SK-N-SH treated with all-trans-retinoic acid at 6 μM for 48 hours (cell line): ENCODE measurements at regions not wholly inside any gene's neighbourhood (a gene's known extent, or its start where the extent isn't known, plus 50 kb on each side); places are given as distances from the start of the nearest gene placed in this dataset.

Experiments used
- ATAC-seq: fragments of 200-7000 bp; cut with Tn5 transposase; 3 replicates; pipeline ENCODE4 v1.9.1; 2020; ENCODE audit warnings: mild to moderate bottlenecking, moderate library complexity
- ARNTL ChIP-seq: fragments of 450-650 bp; formaldehyde crosslinking; IDR thresholded peaks from 2 replicates; pipeline ENCODE4 v1.5.0; 2020; ENCODE audit warnings: low read depth, mild to moderate bottlenecking, moderate library complexity, borderline replicate concordance
- BACH2 ChIP-seq: fragments of 250-450 bp; sonication (Bioruptor Pico); IDR thresholded peaks from 2 replicates; pipeline ENCODE4 v1.9.0; 2021; ENCODE audit warnings: mild to moderate bottlenecking, borderline replicate concordance
- CREB5 ChIP-seq: fragments of 250-450 bp; sonication (Bioruptor Pico); IDR thresholded peaks from 2 replicates; pipeline ENCODE4 v1.5.1; 2020; ENCODE audit warnings: low read depth, mild to moderate bottlenecking, moderate library complexity
- CSDC2 ChIP-seq: fragments of 250-450 bp; sonication (Bioruptor Pico); IDR thresholded peaks from 2 replicates; pipeline ENCODE4 v1.5.0; 2020; ENCODE audit warnings: mild to moderate bottlenecking, moderate library complexity
- CSRNP3 ChIP-seq: fragments of 250-450 bp; sonication (Bioruptor Pico); IDR thresholded peaks from 2 replicates; pipeline ENCODE4 v1.5.1; 2021; ENCODE audit warnings: mild to moderate bottlenecking, moderate library complexity
- GLIS3 ChIP-seq: fragments of 250-450 bp; sonication (Bioruptor Pico); IDR thresholded peaks from 2 replicates; pipeline ENCODE4 v1.5.0; 2020; ENCODE audit warnings: mild to moderate bottlenecking, moderate library complexity
- ISL1 ChIP-seq: fragments of 250-450 bp; sonication (Bioruptor Pico); IDR thresholded peaks from 2 replicates; pipeline ENCODE4 v2.1.2; 2022; ENCODE audit warnings: mild to moderate bottlenecking, moderate library complexity
- OSR1 ChIP-seq: fragments of 250-450 bp; sonication (Bioruptor Pico); IDR thresholded peaks from 2 replicates; pipeline ENCODE4 v1.8.0; 2022; ENCODE audit warnings: moderate library complexity, mild to moderate bottlenecking, inconsistent platforms
- POU6F1 ChIP-seq: fragments of 250-450 bp; sonication (Bioruptor Pico); IDR thresholded peaks from 2 replicates; pipeline ENCODE4 v1.8.0; 2021; ENCODE audit warnings: low read depth, mild to moderate bottlenecking, moderate library complexity, borderline replicate concordance
- PPARA ChIP-seq: fragments of 250-450 bp; sonication (Bioruptor Pico); IDR thresholded peaks from 2 replicates; pipeline ENCODE4 v1.5.0; 2020; ENCODE audit warnings: mild to moderate bottlenecking, borderline replicate concordance
- RARB ChIP-seq: fragments of 250-450 bp; sonication (Bioruptor Pico); IDR thresholded peaks from 2 replicates; pipeline ENCODE4 v1.8.0; 2021; ENCODE audit warnings: mild to moderate bottlenecking, moderate library complexity
- SNAI2 ChIP-seq: fragments of 250-450 bp; sonication (Bioruptor Pico); IDR thresholded peaks from 2 replicates; pipeline ENCODE4 v1.5.0; 2020; ENCODE audit warnings: mild to moderate bottlenecking, moderate library complexity
- TCF4 ChIP-seq: fragments of 250-450 bp; sonication (Bioruptor Pico); IDR thresholded peaks from 2 replicates; pipeline ENCODE4 v1.8.0; 2021; ENCODE audit warnings: mild to moderate bottlenecking, moderate library complexity, borderline replicate concordance
- TOX ChIP-seq: fragments of 250-450 bp; sonication (Bioruptor Pico); IDR thresholded peaks from 2 replicates; pipeline ENCODE4 v1.8.0; 2021; ENCODE audit warnings: mild to moderate bottlenecking, moderate library complexity, borderline replicate concordance
- TSHZ2 ChIP-seq: fragments of 250-450 bp; sonication (Bioruptor Pico); IDR thresholded peaks from 2 replicates; pipeline ENCODE4 v1.5.0; 2020; ENCODE audit warnings: mild to moderate bottlenecking, moderate library complexity
- ZC3H10 ChIP-seq: fragments of 250-450 bp; sonication (Bioruptor Pico); IDR thresholded peaks from 2 replicates; pipeline ENCODE4 v1.5.1; 2021; ENCODE audit warnings: mild to moderate bottlenecking, moderate library complexity
- ZFP3 ChIP-seq: fragments of 250-450 bp; sonication (Bioruptor Pico); IDR thresholded peaks from 2 replicates; pipeline ENCODE4 v1.5.0; 2020; ENCODE audit warnings: mild to moderate bottlenecking, moderate library complexity
- ZFP30 ChIP-seq: fragments of 450-650 bp; formaldehyde crosslinking; IDR thresholded peaks from 2 replicates; pipeline ENCODE4 v1.5.0; 2022; ENCODE audit warnings: mild to moderate bottlenecking, moderate library complexity
- ZNF565 ChIP-seq: fragments of 450-650 bp; formaldehyde crosslinking; conservative IDR thresholded peaks from 2 replicates; pipeline ENCODE4 v1.5.0; 2020; ENCODE audit warnings: low read depth, mild to moderate bottlenecking, moderate library complexity
- ZNF70 ChIP-seq: fragments of 450-650 bp; formaldehyde crosslinking; IDR thresholded peaks from 2 replicates; pipeline ENCODE4 v1.5.0; 2020; ENCODE audit warnings: mild to moderate bottlenecking, moderate library complexity
- ZNF8 ChIP-seq: fragments of 450-650 bp; formaldehyde crosslinking; IDR thresholded peaks from 2 replicates; pipeline ENCODE4 v1.5.0; 2020; ENCODE audit warnings: mild to moderate bottlenecking, moderate library complexity

- TF ChIP-seq POU6F1 (CRISPR knock-in tag) (no peak), ZFP30 (CRISPR knock-in tag) (no peak), GLIS3 (CRISPR knock-in tag) (no peak), PPARA (CRISPR knock-in tag) (no peak), SNAI2 (CRISPR knock-in tag) (no peak), ZNF8 (CRISPR knock-in tag) (no peak), ZNF70 (CRISPR knock-in tag) (no peak), CSRNP3 (CRISPR knock-in tag) (no peak), OSR1 (no peak), ZNF565 (CRISPR knock-in tag) (no peak), TSHZ2 (CRISPR knock-in tag) (no peak), ISL1 (CRISPR knock-in tag) (no peak), ZC3H10 (CRISPR knock-in tag) (no peak), TOX (CRISPR knock-in tag) (no peak), CREB5 (no peak), TCF4 (CRISPR knock-in tag) (no peak)
- no peak for ATAC-seq
Measured at GRCh38 chr12:88958153-88958552, 377.9 kb upstream of the KITLG start.

GRCh38 chr12:88957358-88957757 lies 377.1 kb upstream of the KITLG start:
- ATAC-seq, result no peak
- TF ChIP-seq ISL1 (CRISPR knock-in tag) (no peak), BACH2 (CRISPR knock-in tag) (no peak), CSDC2 (CRISPR knock-in tag) (no peak), OSR1 (no peak), ZNF8 (CRISPR knock-in tag) (no peak), TSHZ2 (CRISPR knock-in tag) (no peak), ARNTL (CRISPR knock-in tag) (no peak), POU6F1 (CRISPR knock-in tag) (no peak), TOX (CRISPR knock-in tag) (no peak), TCF4 (CRISPR knock-in tag) (no peak), SNAI2 (CRISPR knock-in tag) (no peak), ZC3H10 (CRISPR knock-in tag) (no peak), ZFP3 (CRISPR knock-in tag) (no peak), CSRNP3 (CRISPR knock-in tag) (no peak), RARB (CRISPR knock-in tag) (no peak)
